Skin epidermis (tissue), 12 donors: ENCODE measurements at regions not wholly inside any gene's neighbourhood (a gene's known extent, or its start where the extent isn't known, plus 50 kb on each side); places are given as distances from the start of the nearest gene placed in this dataset.

Experiments used
- H3K27ac ChIP-seq, 21 experiments: fragments of 200-600 bp; sonication (generic) in 11 of 21; one replicate each; pipeline ENCODE4 v1.5.0; 2020; ENCODE audit warnings: mild to moderate bottlenecking in 3 of 21, inconsistent platforms in 2 of 21, moderate library complexity in 2 of 21
- H3K4me3 ChIP-seq, 7 experiments: fragments of 200-600 bp; sonication (generic) in 2 of 7; one replicate each; pipeline ENCODE4 v1.5.0; 2020; ENCODE audit warnings: inconsistent platforms in 2 of 7, mild to moderate bottlenecking in 2 of 7, moderate library complexity in 1 of 7

DNA sequence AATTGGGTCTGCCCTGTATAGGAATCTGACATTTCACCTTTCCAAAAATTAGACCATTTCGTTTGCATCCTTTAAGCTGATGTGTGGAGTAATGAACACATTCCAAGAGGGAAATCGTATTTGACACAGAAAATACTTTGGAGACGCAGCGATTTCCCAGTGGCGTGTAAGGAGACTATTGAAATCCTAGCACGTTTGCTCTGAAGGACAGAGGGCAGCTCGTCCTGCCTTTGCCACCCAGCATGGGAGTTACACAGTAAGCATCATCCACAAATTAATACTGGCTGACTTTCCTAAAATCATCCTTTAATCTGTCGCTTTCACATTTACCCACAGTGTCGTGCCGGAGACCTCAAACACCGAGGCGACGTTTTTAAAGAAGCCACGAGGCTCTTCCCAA, 925.9 kb upstream of the EEF2KMT start:
- Histone ChIP-seq H3K27ac (no peak overlapping the region), H3K4me3 (no peak overlapping the region)

DNA sequence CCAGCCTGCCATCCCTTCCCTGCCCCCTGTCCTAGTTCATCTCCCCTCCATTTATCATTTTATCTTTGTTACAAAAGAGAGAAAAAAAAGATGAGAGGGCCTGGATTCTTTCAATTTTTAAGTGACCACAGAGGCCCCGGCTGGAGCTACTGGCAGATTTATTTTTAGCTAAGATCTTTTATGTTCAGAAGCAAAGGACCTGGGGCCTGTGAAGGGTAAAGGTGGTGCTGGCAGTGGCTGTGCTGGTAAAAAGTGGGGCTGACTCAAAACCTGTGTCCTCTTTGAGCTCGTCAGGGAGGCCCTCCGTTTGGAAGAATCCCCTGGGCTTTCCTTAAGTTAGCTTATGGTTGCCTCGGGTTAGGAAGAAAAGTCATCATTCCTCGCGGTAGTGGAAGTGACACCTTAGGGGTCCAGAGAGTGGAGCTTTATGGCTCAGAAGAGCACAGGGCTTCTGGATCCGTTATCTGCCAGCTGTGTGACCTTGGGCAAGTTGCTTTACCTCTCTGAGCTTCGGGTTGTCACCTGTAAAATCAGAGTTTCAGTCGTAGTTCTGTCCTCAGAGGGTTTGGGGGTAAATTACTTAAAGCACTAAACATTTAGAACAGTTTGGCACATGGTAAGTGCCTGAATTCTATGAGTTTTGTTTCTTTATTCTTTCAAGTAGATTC, 923.8 kb upstream of the EEF2KMT start:
- Histone ChIP-seq H3K27ac (no peak overlapping the region), H3K4me3 (no peak overlapping the region)

DNA sequence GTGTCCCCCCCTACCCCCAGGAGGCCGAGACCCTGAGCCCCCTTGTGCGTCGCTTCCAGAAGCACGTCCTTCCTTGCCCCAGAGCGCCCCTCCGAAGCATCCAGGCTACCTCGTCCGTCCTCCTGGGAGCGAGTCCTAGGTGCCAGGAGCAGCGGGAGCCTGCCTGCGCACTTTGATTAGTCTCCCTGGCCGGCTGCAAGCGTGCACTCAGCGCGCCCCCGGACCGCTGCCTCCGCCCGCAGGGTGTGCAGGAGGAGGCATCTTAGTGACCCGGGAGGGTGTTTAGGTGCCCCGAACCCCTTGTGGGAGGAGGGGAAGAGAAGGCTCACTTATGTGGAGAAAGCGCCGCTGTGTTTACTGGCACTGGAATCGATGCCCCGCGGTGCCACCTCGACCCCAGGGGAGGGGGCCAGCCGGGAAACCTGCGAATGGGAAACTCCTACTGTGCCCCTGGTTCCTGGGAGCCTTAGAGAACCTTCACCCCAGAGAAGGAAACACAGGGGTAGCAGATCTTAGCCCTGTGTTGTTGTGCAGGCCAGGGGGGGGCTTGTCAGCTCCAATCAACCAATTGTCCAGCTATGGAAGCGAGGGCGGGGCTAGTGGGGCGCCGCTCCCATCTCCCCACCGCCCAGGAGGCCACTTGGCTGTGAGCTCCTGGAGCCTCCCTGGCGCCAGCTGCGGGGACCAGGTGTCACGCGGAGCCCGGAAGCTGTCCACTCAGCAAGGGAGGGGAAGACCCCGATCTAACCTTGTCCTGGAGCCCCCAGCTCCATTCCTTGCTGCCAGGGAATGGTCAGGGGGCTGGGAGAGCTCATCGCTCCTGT, 922.8 kb upstream of the EEF2KMT start:
- Histone ChIP-seq H3K4me3 (no peak overlapping the region), H3K27ac (no peak overlapping the region)

DNA sequence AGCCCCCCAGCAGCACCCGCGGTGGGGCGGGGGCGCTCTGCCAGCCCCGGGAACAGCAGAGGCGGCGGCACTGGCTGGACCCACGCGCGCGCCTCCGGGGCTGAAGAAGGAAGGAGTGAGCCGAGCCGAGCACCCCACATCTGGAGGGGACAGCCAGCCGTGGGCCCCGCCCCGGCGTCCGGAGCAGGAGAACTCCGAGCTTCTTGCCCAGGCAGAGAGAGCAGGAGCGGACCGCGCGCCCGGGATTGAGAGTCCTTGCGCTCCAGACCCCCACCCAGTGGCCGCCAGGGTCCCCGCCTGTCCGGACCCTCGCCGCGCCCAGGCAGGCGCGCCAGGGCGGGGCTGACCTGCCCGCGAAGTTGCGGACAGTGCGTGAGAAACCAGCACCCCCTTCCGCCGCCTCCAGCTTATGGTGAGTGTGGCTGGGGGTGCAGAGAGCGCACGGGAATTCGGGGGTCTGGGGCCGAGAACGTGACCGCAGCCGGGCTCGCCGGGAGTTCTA, 921.9 kb upstream of the EEF2KMT start:
- H3K27ac ChIP-seq = no peak overlapping the region
- H3K4me3 ChIP-seq = no peak overlapping the region

DNA sequence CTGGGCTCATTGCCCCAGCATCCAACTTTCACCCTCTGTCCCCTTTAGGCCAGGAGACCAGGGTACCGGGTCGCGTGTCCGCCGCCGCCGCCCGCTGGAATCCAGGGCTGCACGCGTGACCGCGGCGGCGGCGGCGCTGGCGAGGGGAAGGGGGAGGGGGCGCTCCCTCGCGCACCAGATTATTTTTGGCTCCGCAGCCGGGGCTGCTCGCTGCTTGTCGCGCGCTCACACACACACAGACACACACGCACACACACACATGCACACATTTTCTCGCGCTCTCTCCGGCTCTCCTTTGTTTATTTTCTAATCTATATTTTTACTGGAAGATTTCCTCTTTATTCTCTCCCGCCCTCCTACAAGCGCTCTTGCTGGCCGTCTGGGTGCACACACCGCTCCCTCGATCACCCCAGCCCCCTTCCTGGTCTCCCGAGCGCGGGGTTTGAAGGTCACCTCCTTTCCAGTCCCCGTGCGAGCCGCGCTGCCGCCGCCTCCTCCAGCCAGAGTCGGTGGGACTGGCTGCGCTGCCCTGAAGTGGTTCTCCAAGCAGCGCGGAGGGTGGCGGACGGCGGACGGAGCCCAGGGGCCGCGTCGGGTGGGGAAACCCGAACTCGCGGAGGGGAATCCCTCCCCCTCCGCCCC, 921.4 kb upstream of the EEF2KMT start:
- Histone ChIP-seq H3K4me3 (no peak overlapping the region), H3K27ac (no peak overlapping the region)

DNA sequence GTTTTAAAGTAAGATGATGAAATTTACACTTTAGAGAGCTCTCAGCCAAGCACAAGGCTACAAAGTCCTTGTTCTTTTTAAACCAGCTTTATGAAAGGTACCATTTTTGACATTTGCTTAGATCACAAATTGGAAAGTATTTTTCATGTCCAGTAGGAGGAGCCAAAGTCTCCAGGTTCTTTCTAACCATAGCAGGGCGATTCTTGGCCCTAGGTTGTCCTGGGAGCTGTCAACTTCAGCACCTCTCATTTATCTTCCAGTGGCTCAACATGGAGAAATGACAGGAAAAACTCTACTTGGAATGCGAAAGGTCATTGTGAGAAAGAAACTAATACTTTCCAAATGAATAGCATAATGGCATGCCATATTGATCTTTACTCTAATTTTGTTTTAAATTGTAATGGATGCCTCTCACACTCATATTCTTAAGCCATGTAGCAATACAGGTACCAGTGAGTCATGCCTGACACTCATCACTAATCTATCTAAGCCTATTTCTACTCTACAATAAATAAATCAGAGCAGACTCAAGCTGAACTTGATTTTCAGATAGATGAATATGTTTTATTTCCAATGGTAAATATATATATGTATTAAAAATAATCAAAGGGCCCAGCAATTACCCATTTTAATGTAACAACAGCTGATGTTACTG, 919.1 kb upstream of the EEF2KMT start:
- H3K27ac ChIP-seq = no peak overlapping the region
- no peak overlapping the region for H3K4me3 ChIP-seq

DNA sequence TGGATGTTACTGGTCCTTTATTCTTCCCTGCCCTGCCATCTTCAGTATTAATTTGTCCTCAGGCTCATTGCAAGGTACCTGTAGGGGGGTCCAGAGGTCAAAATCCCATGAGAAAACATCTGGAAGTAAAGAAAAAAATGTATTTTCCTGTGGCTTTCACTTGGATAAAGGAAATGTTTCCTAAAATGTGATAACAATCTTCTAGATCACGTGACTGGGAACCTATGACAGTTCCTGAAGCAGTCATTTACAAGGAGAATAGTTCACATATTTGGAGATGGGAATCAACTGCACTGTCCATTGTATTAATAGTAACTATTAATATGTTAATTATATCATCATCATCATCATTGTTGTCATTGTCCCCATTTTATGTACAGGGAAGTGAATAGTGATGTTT, 915.1 kb upstream of the EEF2KMT start:
- Histone ChIP-seq H3K4me3 (no peak overlapping the region), H3K27ac (no peak overlapping the region)

DNA sequence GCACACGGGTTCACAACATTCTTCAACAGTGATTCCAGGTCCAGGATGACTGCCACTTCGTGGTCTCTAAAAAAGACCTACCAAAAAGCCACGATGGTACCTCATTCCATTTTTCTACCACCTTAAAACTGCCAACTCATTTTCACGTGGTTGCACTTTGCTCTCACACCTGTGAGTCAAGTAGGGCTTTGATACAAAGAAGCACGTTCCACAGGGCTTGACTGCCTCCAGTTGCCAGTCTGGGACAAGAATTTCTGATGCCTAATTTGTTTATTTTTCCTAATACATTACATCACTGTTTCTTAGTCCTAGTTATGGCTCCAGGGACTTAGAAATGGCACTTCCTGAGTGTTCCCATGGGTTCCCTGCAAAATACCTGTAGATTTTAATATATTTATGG, 911.6 kb upstream of the EEF2KMT start:
- Histone ChIP-seq H3K4me3 (no peak overlapping the region), H3K27ac (no peak overlapping the region)

DNA sequence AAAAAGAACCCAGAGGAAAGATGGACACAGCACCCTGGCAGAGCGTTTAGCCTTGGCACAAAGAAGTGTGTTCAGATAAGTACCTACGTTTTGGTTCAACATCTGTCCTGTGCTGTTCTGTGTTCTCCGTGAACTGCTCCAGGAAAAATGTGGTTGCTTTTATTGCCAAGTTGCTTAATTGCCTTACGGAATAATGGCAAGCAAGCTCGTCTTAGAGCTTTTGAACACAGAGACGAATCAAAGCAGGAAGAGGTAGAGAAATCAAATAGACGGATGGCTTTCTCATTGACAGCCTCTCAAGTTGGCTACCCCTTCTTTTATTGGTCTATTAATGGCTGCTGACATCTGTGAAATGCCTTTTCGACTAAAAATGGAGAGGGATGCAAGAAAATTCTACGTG, 911.1 kb upstream of the EEF2KMT start:
- Histone ChIP-seq H3K27ac (no peak overlapping the region), H3K4me3 (no peak overlapping the region)

DNA sequence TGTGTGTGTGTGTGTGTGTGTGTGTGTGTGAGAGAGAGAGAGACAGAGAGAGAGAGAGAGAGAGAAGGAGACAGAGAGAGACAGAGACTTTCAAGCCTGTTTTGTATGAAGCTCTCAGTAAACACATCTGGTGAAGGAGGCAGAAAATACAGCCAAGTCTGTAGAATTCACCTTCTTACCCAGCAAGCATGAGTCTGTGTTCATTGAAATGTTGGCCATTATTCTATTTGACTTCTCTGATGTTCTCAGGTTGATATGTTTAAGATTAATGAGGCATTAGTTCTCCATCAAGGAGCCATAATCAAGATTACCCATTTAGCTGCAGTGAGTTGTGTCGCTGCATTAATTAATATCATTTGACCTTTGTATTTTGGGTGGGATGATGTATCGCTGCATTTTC, 895.8 kb upstream of the EEF2KMT start:
- Histone ChIP-seq H3K27ac (no peak overlapping the region), H3K4me3 (no peak overlapping the region)

DNA sequence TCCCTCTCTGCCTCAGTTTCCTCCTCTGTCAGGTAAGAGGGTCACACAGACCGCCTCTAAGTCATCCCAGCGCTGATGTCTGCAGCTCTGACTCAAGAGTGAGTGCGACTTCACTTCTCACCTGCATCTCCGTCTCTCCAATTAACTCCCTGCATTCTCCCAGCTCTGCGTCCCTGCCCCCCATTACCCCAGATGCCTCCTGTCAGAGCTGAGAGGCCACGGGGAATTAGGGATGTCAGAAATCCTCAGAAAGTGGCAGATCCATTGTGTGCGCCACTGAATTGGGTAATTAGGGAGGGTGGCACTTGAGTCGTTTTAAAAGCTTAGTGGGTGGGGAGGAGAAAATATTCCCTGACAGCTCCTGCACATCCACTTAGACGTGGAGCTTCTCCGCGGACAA, 885.4 kb upstream of the EEF2KMT start:
- Histone ChIP-seq H3K4me3 (no peak overlapping the region), H3K27ac (no peak overlapping the region)

DNA sequence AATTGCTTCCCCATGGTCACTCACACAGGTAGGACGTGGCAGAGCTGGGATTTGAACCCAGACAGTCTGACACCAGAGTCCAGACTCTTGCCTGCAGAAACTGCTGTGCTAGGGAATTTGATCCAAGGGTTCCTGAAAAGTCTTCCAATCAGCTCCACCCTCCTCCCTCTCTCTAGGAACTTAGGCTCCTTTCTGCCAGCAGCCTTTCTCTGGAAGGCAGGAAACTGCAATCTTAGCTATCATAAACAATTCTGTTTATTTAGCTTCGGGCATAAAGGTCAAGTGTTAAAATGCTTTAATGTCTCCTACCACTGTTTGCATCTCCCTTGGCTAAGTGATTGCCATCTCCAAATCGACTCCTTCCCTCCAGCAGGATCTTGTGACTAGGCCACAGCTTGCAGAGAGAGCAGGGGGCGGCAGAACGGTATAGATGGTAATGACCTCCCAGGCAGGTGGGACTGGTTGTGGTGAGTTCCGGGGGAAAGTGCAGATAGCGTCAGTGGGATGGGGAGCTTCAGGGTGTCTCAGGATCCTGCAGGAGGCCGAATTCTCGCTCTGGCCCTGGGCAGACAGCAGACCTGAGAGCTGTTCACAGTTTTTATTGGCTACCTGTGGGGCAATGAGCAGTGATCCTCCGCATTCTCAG, 882.4 kb upstream of the EEF2KMT start:
- Histone ChIP-seq H3K4me3 (no peak overlapping the region), H3K27ac (no peak overlapping the region)

DNA sequence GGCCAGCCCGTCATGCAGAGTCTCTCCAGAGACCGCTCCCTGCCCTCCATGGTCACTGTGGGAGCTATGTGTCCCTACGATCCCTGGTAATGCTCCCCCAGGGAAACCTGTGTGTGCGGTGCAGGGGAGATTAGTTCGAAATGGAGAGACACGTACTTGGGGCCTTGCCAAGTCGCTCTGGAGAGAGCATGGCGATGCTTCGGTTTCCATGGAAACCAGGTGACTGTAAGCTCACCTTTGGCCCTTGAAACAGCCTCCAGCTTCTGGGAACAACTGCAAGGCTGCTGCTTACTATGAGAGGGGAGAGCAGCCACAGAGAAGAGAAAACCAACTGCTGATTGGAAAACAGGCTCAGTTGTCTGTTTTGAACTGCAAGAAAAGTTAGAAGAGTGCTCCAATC, 879.7 kb upstream of the EEF2KMT start:
- Histone ChIP-seq H3K4me3 (no peak overlapping the region), H3K27ac (no peak overlapping the region)

DNA sequence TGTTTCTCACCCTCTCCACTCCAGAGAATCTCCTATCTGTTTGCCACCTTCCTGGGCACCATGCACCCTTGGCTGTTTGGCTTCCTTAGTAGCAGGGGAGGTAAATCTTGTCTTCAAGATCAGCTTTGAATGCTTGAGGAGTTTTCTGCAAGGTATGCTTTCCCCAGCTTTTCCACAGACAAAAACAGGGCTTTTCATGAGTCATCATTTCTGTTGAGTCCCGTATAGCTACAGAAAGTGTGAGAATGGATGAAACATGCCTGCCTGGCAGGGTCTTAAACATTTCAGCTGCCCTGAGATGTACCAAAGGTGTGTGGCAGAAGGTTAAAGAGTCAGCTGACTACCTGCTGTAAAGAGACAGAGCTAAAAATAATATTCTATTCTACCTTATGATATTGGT, 875.2 kb upstream of the EEF2KMT start:
- Histone ChIP-seq H3K4me3 (no peak overlapping the region), H3K27ac (no peak overlapping the region)

DNA sequence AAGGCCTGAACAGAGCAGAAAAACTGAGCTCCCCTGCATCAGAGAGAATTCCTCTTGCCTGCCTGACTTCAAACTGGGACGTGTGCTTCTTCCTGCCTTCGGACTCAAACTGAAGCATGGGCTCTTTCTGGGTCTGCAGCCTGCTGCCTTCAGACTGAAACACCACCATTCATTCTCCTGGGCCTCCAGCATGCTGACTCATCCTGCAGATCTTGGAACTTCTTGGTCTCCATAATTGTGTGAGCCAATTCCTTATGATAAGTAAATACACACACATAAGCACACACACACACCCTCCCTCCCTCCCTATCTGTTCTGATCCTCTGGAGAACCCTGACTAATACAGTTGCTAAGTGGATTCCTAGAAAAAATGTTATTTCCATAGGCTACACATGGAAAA, 874.3 kb upstream of the EEF2KMT start:
- H3K4me3 ChIP-seq = no peak overlapping the region

DNA sequence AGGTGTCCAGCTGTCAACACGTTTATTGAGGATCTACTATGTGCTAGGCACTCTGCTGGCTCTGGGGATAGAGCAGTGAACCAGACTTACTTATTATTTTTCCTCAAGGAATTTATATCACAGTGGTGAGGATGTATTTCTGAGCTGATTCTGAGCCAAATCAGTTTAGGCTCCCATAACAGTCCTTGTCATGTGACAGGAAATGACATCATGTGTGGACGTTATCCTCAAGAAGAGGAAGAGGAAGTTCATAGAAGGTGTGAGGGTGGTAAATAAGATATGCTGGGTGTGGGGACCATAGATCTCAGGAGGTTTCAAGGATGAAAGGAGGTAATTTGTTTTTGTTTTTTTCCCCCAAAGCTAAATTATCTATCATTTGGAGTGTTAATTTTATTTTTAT, 873.5 kb upstream of the EEF2KMT start:
- H3K27ac ChIP-seq = no peak overlapping the region
- H3K4me3 ChIP-seq = no peak overlapping the region

More for the DNA sequence above, 874.3 kb upstream of the EEF2KMT start:
- H3K27ac ChIP-seq = no peak overlapping the region

DNA sequence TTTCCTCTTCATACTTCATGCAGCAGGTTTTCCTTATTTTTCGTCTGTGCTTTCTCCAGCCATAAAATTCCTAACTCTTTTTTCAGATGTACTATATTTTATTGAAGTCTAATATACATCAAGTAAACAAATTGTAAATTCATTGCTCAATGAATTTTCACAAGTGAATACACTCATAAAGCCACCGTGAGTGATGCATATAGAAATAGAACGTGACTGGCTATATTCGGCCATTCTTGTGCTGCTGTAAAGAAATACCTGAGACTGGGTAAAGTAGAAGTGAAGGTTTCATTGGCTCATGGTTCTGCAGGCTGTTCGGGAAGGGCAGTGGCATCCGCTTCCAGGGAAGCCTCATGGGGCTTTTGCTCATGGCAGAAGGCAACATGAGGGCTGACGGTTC, 868.4 kb upstream of the EEF2KMT start:
- Histone ChIP-seq H3K4me3 (no peak overlapping the region), H3K27ac (no peak overlapping the region)

DNA sequence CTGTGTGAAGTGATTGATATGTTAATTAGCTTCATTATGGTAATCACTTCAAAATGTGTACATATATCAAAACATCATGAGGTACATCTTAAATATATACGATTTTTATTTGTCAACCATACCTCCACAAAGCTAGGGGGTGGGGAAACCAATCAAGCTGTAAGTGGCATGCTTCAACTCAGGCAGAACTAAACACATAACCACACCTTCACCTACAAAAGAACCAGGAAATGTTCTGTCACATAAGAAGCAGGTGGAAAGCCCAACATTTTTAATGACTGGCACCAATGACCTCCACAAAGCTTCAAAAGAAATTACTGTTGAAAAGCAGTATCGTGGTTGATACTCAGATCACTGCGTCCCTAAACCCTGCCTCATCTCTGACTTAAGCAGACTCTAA, 867.7 kb upstream of the EEF2KMT start:
- H3K4me3 ChIP-seq = no peak overlapping the region
- H3K27ac ChIP-seq = no peak overlapping the region

DNA sequence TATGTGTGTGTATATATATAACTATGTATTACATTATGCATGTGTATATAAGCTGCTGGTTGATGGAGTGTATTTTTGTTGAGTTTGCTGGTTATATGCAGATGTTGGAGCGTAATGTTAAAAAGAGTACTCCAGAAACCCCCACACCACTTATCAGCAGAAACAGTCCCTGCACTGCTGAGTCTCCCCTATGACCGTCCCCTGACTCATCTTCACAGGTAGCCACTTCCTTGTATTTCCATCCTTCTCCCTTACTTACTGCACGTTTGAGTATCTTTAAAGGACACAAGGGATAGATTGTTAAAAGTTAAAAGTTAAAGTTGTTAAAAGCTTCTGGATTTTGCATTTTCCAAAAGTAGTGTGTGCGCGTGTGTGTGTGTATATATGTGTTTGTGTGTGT, 853.9 kb upstream of the EEF2KMT start:
- Histone ChIP-seq H3K27ac (no peak overlapping the region), H3K4me3 (no peak overlapping the region)

DNA sequence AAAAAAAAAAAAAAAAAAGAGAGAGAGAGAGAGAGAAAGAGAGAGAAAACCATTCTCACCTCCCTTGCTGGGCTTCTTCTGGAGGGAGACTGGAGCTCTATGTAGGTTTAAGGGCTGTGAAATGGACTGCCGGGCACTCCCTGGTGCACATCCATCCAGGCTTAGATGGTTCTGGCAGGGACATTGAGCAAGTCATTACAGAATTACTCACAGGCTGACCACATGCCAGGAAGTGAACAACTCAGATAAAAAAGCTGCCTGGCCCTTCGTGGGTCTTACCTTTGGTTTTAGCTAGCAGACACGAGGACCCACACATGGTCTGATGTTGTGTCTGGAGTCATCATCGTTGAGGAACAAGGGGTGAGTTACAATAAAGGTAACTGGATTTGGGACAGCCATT, 847.4 kb upstream of the EEF2KMT start:
- H3K4me3 ChIP-seq = no peak overlapping the region
- no peak overlapping the region for H3K27ac ChIP-seq
